SK-N-MC (cell line): ENCODE measurements at regions not wholly inside any gene's neighbourhood (a gene's known extent, or its start where the extent isn't known, plus 50 kb on each side); places are given as distances from the start of the nearest gene placed in this dataset.

Source experiments
- EZH2 ChIP-seq: fragments of 200-600 bp; sonication (generic); IDR thresholded peaks from one replicate; pipeline ENCODE4 v1.6.1; 2017; ENCODE audit warnings: antibody characterized with exemption
- FOXP2 ChIP-seq: optimal IDR thresholded peaks from 2 replicates; pipeline ENCODE3; 2011; ENCODE audit warnings: mild to moderate bottlenecking, moderate library complexity; ENCODE audit not compliant: insufficient read depth; ENCODE audit errors: extremely low read length, control extremely low read depth
- POLR2AphosphoS5 ChIP-seq: IDR thresholded peaks from 2 replicates; pipeline ENCODE4 v1.6.1; 2012; ENCODE audit warnings: mild to moderate bottlenecking, low read depth, low read length, borderline replicate concordance

- TF ChIP-seq EZH2, result no peak
- TF ChIP-seq POLR2AphosphoS5, result no peak
- TF ChIP-seq FOXP2, result no peak
Observed at GRCh38 chr4:18071894-18072293, 50.3 kb upstream of the LCORL start.
